GM10266 (cell line): ENCODE measurements at regions not wholly inside any gene's neighbourhood (a gene's known extent, or its start where the extent isn't known, plus 50 kb on each side); places are given as distances from the start of the nearest gene placed in this dataset.

Experiments
- DNase-seq: peaks from one replicate; pipeline ENCODE4 v3.0.0; 2012; ENCODE audit errors: extremely low spot score
- TF ChIP-seq, protein P1 (sequence below): IDR thresholded peaks from 2 replicates; pipeline ENCODE4 v1.5.1; 2012; ENCODE audit warnings: mild to moderate bottlenecking, low read depth; ENCODE audit not compliant: control insufficient read depth, insufficient read depth; ENCODE audit errors: missing control alignments

DNA sequence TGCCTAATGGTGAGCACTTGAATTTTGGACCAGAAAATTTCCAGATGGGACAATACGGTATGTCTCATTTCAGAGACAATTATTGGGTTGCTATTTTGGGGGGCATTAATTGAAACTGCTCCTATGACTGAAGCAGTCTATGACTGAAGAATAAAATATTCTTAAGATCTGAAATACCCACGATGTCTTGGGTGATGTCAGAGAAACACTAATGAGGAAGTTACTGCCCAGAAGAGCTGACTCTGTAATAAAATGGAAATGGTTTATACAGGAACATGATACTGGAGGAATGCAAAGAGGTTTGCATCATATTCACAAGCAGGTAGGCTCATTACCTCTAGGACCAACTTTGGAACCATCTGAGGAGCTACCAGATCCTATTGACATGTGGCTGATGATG, 68.7 kb downstream of the IL12A start:
- TF ChIP-seq, protein P1, sequence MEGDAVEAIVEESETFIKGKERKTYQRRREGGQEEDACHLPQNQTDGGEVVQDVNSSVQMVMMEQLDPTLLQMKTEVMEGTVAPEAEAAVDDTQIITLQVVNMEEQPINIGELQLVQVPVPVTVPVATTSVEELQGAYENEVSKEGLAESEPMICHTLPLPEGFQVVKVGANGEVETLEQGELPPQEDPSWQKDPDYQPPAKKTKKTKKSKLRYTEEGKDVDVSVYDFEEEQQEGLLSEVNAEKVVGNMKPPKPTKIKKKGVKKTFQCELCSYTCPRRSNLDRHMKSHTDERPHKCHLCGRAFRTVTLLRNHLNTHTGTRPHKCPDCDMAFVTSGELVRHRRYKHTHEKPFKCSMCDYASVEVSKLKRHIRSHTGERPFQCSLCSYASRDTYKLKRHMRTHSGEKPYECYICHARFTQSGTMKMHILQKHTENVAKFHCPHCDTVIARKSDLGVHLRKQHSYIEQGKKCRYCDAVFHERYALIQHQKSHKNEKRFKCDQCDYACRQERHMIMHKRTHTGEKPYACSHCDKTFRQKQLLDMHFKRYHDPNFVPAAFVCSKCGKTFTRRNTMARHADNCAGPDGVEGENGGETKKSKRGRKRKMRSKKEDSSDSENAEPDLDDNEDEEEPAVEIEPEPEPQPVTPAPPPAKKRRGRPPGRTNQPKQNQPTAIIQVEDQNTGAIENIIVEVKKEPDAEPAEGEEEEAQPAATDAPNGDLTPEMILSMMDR = no peak

DNA sequence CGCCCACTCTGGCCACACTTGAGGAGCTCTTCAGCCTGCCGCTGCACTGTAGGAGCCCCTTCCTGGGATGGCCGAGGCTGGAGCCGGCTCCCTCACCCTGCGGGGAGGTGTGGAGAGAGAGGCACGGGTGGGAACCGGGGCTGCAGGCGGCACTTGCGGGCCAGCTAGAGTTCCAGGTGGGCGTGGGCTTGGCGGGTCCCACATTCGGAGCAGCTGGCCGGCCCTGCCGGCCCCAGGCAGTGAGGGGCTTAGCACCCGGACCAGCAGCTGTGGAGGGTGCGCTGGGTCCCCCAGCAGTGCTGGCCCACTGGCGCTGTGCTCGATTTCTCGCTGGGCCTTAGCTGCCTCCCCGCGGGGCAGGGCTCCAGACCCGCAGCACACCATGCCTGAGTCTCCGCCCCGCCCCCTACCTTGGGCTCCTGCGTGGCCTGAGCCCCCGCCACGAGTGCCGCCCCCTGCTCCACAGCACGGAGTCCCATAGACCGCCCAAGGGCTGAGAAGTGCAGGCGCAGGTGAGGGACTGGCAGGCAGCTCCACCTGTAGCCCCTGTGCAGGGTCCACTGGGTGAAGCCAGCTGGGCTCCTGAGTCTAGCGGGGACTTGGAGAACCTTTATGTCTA, 71.9 kb downstream of the IL12A start:
- DNase-seq = no peak
- TF ChIP-seq, protein P1 = no peak

More for the DNA sequence above, 68.7 kb downstream of the IL12A start:
- no peak for DNase-seq

DNA sequence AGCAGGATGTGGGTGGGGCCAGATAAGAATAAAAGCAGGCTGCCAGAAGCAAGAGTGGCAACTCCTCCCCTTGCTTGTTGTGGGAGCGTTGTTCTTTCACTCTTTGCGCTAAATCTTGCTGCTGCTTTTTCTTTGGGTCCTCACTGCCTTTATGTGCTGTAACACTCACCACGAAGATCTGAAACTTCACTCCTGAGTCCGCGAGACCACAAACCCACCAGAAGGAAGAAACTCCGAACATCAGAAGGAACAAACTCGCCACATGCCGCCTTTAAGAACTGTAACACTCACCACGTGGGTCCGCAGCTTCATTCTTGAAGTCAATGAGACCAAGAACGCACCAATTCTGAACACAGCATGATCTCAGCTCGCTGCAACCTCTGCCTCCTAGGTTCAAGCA, 72.9 kb downstream of the IL12A start:
- DNase-seq = no peak
- TF ChIP-seq, protein P1 = no peak

DNA sequence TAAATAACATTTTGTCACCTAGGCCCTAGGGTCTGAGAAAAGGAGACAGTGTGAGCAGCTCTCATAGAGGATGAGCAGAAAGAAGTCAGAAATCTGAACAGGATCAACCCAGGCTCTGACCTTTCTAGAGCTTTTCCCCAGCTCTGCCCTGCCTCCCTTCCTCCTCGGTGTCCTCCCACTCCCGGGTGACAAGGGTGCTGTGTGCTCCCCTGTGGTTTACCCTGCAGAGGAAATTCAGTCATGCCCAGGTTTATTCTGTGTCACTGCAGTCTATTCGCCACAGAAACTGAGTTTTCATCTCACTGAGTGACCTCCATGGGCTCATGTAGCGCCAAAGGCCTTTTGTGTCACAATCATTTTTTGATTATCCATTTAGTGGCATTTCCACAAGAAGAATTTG, 76.6 kb downstream of the IL12A start:
- TF ChIP-seq, protein P1 = no peak
- no peak for DNase-seq

DNA sequence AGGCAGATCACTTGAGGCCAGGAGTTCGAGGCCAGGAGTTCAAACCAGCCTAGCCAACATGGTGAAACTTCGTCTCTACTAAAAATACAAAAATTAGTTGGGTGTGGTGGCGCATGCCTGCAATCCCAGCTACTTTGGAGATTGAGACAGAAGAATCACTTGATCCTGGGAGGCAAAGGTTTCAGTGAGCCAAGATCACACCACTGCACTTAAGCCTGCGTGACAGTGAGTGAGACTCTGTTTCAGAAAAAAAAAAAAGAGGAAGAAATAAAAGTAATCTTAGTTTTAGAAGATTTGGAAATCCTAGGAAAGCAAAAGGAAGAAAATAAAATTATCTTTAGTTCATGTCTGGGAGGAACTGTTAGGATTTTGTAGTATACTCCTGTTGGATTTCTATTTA, 77.2 kb downstream of the IL12A start:
- no peak for DNase-seq

DNA sequence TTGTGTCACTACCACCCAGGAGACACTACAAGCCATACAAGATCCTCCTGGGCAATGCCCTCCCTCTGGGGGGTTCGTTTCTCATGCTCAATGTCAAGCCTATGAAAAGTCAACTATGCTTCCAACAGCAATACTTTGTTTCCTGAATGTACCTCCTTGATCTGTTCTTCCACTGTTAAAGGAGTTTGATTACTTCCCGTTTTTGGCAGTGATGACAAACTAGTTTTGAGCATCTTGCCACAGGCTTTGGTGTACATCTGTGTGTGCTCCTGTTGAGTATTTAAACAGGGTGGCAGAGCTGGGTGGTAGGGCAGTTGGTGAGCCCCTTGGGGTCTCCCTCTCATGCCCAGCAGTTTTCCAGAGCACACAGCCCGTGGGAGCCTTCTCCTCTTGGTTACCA, 81.4 kb downstream of the IL12A start:
- DNase-seq = no peak
- TF ChIP-seq, protein P1 = no peak

More for the DNA sequence above, 77.2 kb downstream of the IL12A start:
- TF ChIP-seq, protein P1 = no peak

DNA sequence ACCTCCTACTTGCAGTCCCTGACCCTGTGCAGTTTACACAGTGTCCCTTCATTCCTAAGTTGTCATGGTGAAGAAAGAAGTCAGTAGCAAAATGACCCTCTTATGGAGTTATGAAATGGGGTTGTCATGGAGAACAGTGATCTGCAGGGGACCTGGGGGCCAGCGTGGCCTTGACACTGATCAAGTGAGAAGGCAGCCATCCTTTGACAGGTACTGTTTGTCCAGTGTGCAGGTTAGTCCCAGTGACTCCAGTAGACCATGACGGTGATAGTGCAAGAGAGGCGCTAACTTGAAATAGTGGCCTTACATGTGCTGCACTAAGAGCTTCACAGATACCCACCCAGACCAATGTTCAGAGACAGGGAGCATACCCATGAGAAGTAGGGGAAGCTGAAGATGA, 87.9 kb downstream of the IL12A start:
- TF ChIP-seq, protein P1 = no peak
- no peak for DNase-seq
